Upper lobe of right lung (tissue), 1 donor: ENCODE measurements at regions not wholly inside any gene's neighbourhood (a gene's known extent, or its start where the extent isn't known, plus 50 kb on each side); places are given as distances from the start of the nearest gene placed in this dataset.

Experiments
- ATAC-seq: fragments of 200-7000 bp; cut with Tn5 transposase; one replicate; pipeline ENCODE4 v1.9.1; 2020; ENCODE audit warnings: mild to moderate bottlenecking, moderate library complexity
- DNase-seq: peaks from one replicate; pipeline ENCODE4 v3.0.0-alpha.2; 2020
- H3K27ac ChIP-seq: fragments of 200-600 bp; one replicate; pipeline ENCODE4 v1.8.0; 2022
- H3K27me3 ChIP-seq: fragments of 200-600 bp; one replicate; pipeline ENCODE4 v1.8.0; 2022; ENCODE audit warnings: mild to moderate bottlenecking
- H3K36me3 ChIP-seq: fragments of 200-600 bp; one replicate; pipeline ENCODE4 v1.8.0; 2022
- H3K4me1 ChIP-seq: fragments of 200-600 bp; one replicate; pipeline ENCODE4 v1.8.0; 2022
- H3K4me3 ChIP-seq: fragments of 200-600 bp; one replicate; pipeline ENCODE4 v1.8.0; 2022; ENCODE audit warnings: mild to moderate bottlenecking
- H3K9me3 ChIP-seq: fragments of 200-600 bp; one replicate; pipeline ENCODE4 v1.8.0; 2022
- CTCF ChIP-seq: fragments of 200-600 bp; IDR thresholded peaks from one replicate; pipeline ENCODE4 v1.8.0; 2022; ENCODE audit warnings: antibody characterized with exemption
- intact Hi-C: fragments of 100-400 bp; cut with DNase I; formaldehyde crosslinking; loops from one replicate; pipeline ENCODE4 v1.11.0; 2022
- donor health status: DM: no; HTN: yes; CAD: no; lungs with severe emphysema.

GRCh38 chrX:5084279-5084678, 1144.4 kb downstream of the NLGN4X start:
- DNase-seq (no peak), ATAC-seq (no peak)
- Histone ChIP-seq H3K9me3 (no peaks in the 10 kb centered on the region), H3K4me1 (no peaks in the 10 kb centered on the region), H3K27ac (no peak overlapping the region), H3K4me3 (no peak overlapping the region), H3K27me3 (no peaks in the 10 kb centered on the region), H3K36me3 (no peaks in the 10 kb centered on the region)
- TF ChIP-seq CTCF = no peak
- intact Hi-C loops = no loop called here

- Histone ChIP-seq H3K36me3 (no peaks in the 10 kb centered on the region), H3K4me3 (no peak overlapping the region), H3K27me3 (no peaks in the 10 kb centered on the region), H3K4me1 (no peaks in the 10 kb centered on the region), H3K9me3 (no peaks in the 10 kb centered on the region), H3K27ac (no peak overlapping the region)
- intact Hi-C loops = no loop called here
- DNase-seq (no peak), ATAC-seq (no peak)
- TF ChIP-seq CTCF = no peak
Observed at GRCh38 chrX:5082705-5083104, 1146.0 kb downstream of the NLGN4X start.

- Histone ChIP-seq H3K4me1 (no peaks in the 10 kb centered on the region), H3K27ac (no peak overlapping the region), H3K27me3 (no peaks in the 10 kb centered on the region), H3K4me3 (no peak overlapping the region), H3K36me3 (no peaks in the 10 kb centered on the region), H3K9me3 (no peaks in the 10 kb centered on the region)
- ATAC-seq = no peak
- TF ChIP-seq CTCF = no peak
- DNase-seq = no peak
- intact Hi-C loops = no loop called here
Observed at GRCh38 chrX:5080791-5081190, 1147.9 kb downstream of the NLGN4X start.

- no peak for TF ChIP-seq CTCF
- DNase-seq (no peak), ATAC-seq (no peak)
- no peaks in the 10 kb centered on the region for H3K9me3 ChIP-seq
- intact Hi-C loops = no loop called here
- no peak overlapping the region for H3K4me3 ChIP-seq
- H3K27me3 ChIP-seq = no peaks in the 10 kb centered on the region
- H3K4me1 ChIP-seq = no peaks in the 10 kb centered on the region
- no peak overlapping the region for H3K27ac ChIP-seq
- H3K36me3 ChIP-seq = no peaks in the 10 kb centered on the region
Observed at GRCh38 chrX:5068550-5068949, 1160.1 kb downstream of the NLGN4X start.

GRCh38 chrX:5057786-5058185, 1170.9 kb downstream of the NLGN4X start:
- Histone ChIP-seq H3K4me3 (no peak overlapping the region), H3K4me1 (no peaks in the 10 kb centered on the region), H3K9me3 (no peaks in the 10 kb centered on the region), H3K27ac (no peak overlapping the region), H3K36me3 (no peaks in the 10 kb centered on the region), H3K27me3 (no peaks in the 10 kb centered on the region)
- intact Hi-C loops = no loop called here
- no peak for DNase-seq
- no peak for TF ChIP-seq CTCF
- ATAC-seq = no peak

GRCh38 chrX:5054852-5055251, 1173.8 kb downstream of the NLGN4X start:
- Histone ChIP-seq H3K36me3 (no peaks in the 10 kb centered on the region), H3K4me3 (no peak overlapping the region), H3K27me3 (no peaks in the 10 kb centered on the region), H3K9me3 (no peaks in the 10 kb centered on the region), H3K27ac (no peak overlapping the region), H3K4me1 (no peaks in the 10 kb centered on the region)
- DNase-seq = no peak
- ATAC-seq = no peak
- intact Hi-C loops = no loop called here
- TF ChIP-seq CTCF = no peak
